Activated CD4-positive, alpha-beta memory T cell treated with anti-CD3 and anti-CD28 coated beads, Interleukin-2, amount 10 ng/mL, durations not matched to agents 7 days and 5 days (primary cell): ENCODE measurements at regions not wholly inside any gene's neighbourhood (a gene's known extent, or its start where the extent isn't known, plus 50 kb on each side); places are given as distances from the start of the nearest gene placed in this dataset.
"Not testable (repeated sequence)": the region's sequence is repeated elsewhere in the genome, so short reads cannot be mapped to it uniquely, and the experiment has no call there.

Experiments
- CTCF ChIA-PET: fragments of 350-600 bp; sonication (Branson Sonifier 250); formaldehyde crosslinking; loops from one replicate; lab custom pipeline; 2021; ENCODE audit warnings: antibody characterized with exemption, inconsistent platforms; lab: Charles Lee
- POLR2A ChIA-PET: fragments of 350-600 bp; sonication (Branson Sonifier 250); formaldehyde crosslinking; loops from one replicate; lab custom pipeline; 2021; ENCODE audit warnings: antibody characterized with exemption; lab: Charles Lee
- DNase-seq: peaks from one replicate; pipeline ENCODE4 v3.0.0-alpha.2; 2020
- H3K27ac Mint-ChIP-seq: one replicate; pipeline ENCODE4 v1.8.0; 2021; ENCODE audit warnings: mild to moderate bottlenecking, mixed read lengths
- H3K27me3 Mint-ChIP-seq: one replicate; pipeline ENCODE4 v1.8.0; 2021; ENCODE audit warnings: mixed read lengths
- H3K36me3 Mint-ChIP-seq: one replicate; pipeline ENCODE4 v1.8.0; 2021; ENCODE audit warnings: low read depth, mixed read lengths
- H3K4me1 Mint-ChIP-seq: one replicate; pipeline ENCODE4 v1.8.0; 2021; ENCODE audit warnings: mixed read lengths
- H3K4me3 Mint-ChIP-seq: one replicate; pipeline ENCODE4 v1.8.0; 2021; ENCODE audit warnings: mild to moderate bottlenecking, mixed read lengths
- H3K9me3 Mint-ChIP-seq: one replicate; pipeline ENCODE4 v1.8.0; 2021; ENCODE audit warnings: mixed read lengths

GRCh38 chr13:80690208-80690607 lies 349.3 kb upstream of the SPRY2 start:
- H3K27me3 Mint-ChIP-seq: no peaks in the 10 kb centered on the region
- H3K4me1 Mint-ChIP-seq: no peaks in the 10 kb centered on the region
- DNase-seq: no peak
- no peak overlapping the region for H3K4me3 Mint-ChIP-seq
- POLR2A ChIA-PET: no interaction called here
- CTCF ChIA-PET: interaction anchor here (0.7 kb wide), 1 partner anchor 1262 kb away, joined by 3 read pairs; no protein-coding TSS in a partner anchor
- H3K27ac Mint-ChIP-seq: no peak overlapping the region
- peaks cover 9% of the 10 kb centered on the region for H3K9me3 Mint-ChIP-seq
- H3K36me3 Mint-ChIP-seq: no peaks in the 10 kb centered on the region

GRCh38 chr13:80688593-80688992 lies 347.7 kb upstream of the SPRY2 start:
- no peak overlapping the region for H3K27ac Mint-ChIP-seq
- H3K36me3 Mint-ChIP-seq: no peaks in the 10 kb centered on the region
- ChIA-PET POLR2A (no interaction called here), CTCF (no interaction called here)
- no peak overlapping the region for H3K4me3 Mint-ChIP-seq
- H3K9me3 Mint-ChIP-seq: peaks cover 10% of the 10 kb centered on the region
- no peaks in the 10 kb centered on the region for H3K4me1 Mint-ChIP-seq
- no peaks in the 10 kb centered on the region for H3K27me3 Mint-ChIP-seq
- no peak for DNase-seq

- CTCF ChIA-PET: no interaction called here
These were observed 345.0 kb upstream of the SPRY2 start for GRCh38 chr13:80685942-80686341.

DNA sequence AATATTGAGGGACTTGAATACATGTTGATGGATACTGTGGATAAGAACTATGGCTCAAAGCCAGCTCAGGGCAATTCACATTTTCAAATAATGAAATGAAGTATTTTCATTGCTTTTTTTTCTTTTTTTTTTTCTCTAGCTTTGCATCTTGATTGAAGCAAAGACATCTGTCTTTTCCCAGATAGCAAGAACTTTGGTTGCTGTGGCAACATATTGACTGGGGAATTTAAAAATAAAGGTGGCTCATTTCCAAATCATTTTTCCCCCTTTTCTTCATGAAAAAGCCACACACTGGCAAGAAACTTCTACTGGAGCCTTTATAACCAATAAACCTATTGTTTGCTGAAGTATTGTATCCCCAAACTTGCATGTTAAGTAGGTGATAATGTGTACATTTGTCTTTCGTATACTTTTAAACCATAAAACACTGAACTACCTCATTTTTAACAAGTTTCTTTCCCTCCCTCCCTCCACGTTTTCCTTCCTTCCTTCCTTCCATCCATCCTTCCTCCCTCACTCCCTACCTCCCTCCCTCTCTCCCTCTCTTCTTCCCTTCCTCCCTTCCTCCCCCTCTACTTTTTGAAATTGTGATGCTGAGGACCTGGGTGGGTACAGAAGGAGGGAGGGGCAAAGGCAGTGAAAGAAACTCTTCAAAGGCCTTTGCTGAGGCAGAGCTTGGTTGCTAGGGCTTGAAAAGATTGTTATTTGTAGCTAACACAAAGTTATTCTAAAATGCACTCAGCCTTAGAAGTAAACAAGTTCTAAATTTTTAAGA lies 343.5 kb upstream of the SPRY2 start:
- Mint-ChIP-seq H3K27ac (no peak overlapping the region), H3K4me1 (no peaks in the 10 kb centered on the region), H3K9me3 (peaks cover 6% of the 10 kb centered on the region), H3K4me3 (no peak overlapping the region), H3K36me3 (no peaks in the 10 kb centered on the region), H3K27me3 (no peaks in the 10 kb centered on the region)
- ChIA-PET POLR2A (no interaction called here), CTCF (no interaction called here)
- no peak for DNase-seq

More at GRCh38 chr13:80685942-80686341, 345.0 kb upstream of the SPRY2 start:
- H3K4me1 Mint-ChIP-seq: no peaks in the 10 kb centered on the region
- H3K9me3 Mint-ChIP-seq: peaks cover 7% of the 10 kb centered on the region
- H3K36me3 Mint-ChIP-seq: no peaks in the 10 kb centered on the region
- no peak overlapping the region for H3K4me3 Mint-ChIP-seq
- no peak for DNase-seq
- no peak overlapping the region for H3K27ac Mint-ChIP-seq
- POLR2A ChIA-PET: no interaction called here
- no peaks in the 10 kb centered on the region for H3K27me3 Mint-ChIP-seq

DNA sequence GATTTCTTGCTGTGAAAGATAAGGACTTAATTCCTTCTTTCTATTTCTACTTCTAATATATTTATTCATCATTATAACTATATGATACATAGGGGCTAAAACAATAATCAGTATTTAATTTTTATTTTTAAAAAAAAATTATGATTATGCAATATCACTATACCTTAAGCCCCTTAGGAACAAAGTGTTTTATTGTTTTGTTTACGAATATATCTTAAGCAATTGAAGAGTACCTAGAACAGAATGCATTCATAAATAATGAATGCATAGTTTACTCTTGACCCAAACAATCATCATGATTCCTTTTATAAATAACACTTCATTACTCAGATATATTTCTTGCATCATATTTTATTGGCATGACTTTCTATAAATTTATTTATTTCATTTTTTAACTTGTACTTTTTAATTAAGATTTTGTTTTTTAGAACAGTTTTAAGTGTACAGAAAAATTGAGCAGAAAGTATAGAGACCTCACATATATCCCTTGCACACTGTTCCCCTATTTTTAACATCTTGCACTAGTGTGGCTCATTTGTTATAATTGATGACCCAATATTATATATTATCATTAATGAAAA lies 339.9 kb upstream of the SPRY2 start:
- ChIA-PET POLR2A (no interaction called here), CTCF (no interaction called here)
- H3K9me3 Mint-ChIP-seq: peaks cover 6% of the 10 kb centered on the region
- no peaks in the 10 kb centered on the region for H3K27me3 Mint-ChIP-seq
- no peak overlapping the region for H3K4me3 Mint-ChIP-seq
- no peak for DNase-seq
- H3K27ac Mint-ChIP-seq: no peak overlapping the region
- H3K36me3 Mint-ChIP-seq: no peaks in the 10 kb centered on the region
- H3K4me1 Mint-ChIP-seq: no peaks in the 10 kb centered on the region

GRCh38 chr13:80679423-80679822 lies 338.5 kb upstream of the SPRY2 start:
- CTCF ChIA-PET: no interaction called here
- H3K4me1 Mint-ChIP-seq: no peaks in the 10 kb centered on the region
- no peak overlapping the region for H3K4me3 Mint-ChIP-seq
- POLR2A ChIA-PET: no interaction called here
- H3K9me3 Mint-ChIP-seq: peaks cover 6% of the 10 kb centered on the region
- no peaks in the 10 kb centered on the region for H3K36me3 Mint-ChIP-seq
- H3K27me3 Mint-ChIP-seq: no peaks in the 10 kb centered on the region
- no peak for DNase-seq
- H3K27ac Mint-ChIP-seq: no peak overlapping the region

DNA sequence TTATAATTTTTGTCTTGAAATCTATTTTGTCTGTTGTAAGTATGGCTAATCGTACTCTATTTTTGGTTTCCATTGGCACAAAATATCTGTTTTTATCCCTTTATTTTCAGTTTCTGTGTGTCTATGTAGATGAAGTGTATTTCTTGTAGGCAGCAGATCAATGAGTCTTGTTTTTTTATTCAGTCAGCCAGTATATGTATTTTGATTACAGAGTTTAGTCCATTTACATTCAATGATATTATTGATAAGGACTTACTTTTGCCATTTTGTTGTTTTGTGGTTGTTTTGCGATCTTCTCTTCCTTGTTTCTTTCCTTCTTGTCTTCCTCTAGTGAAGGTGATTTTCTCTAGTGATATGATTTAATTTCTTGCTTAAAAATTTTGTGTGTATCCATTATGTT lies 336.3 kb upstream of the SPRY2 start:
- CTCF ChIA-PET: no interaction called here
- H3K27ac Mint-ChIP-seq: no peak overlapping the region
- H3K36me3 Mint-ChIP-seq: no peaks in the 10 kb centered on the region

GRCh38 chr13:80675442-80675841 lies 334.5 kb upstream of the SPRY2 start:
- H3K4me1 Mint-ChIP-seq, POLR2A ChIA-PET, H3K27ac Mint-ChIP-seq, H3K27me3 Mint-ChIP-seq, H3K9me3 Mint-ChIP-seq, CTCF ChIA-PET, DNase-seq, H3K36me3 Mint-ChIP-seq, H3K4me3 Mint-ChIP-seq: not testable (repeated sequence)

More for the DNA sequence above, 336.3 kb upstream of the SPRY2 start:
- Mint-ChIP-seq H3K27me3 (no peaks in the 10 kb centered on the region), H3K4me3 (no peak overlapping the region), H3K9me3 (peaks cover 5% of the 10 kb centered on the region), H3K4me1 (no peaks in the 10 kb centered on the region)
- POLR2A ChIA-PET: no interaction called here
- no peak for DNase-seq

DNA sequence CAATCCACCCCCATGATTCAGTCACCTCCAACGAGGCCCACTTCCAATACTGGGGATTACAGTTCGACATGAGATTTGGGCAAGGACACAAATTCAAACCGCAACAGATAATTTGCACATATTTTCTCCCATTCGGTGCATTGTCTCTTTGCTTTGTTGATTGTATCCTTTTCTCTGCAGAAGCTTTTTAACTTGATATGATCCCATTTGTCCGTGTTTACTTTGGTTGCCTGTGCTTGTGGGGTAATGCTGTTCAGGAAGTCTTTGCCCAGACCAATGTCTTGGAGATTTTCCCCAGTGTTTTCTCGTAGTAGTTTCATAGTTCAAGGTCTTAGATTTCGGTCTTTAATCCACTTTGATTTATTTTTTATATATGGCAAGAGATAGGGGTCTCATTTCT lies 330.8 kb upstream of the SPRY2 start:
- no peak overlapping the region for H3K4me3 Mint-ChIP-seq
- ChIA-PET POLR2A (no interaction called here), CTCF (no interaction called here)
- no peaks in the 10 kb centered on the region for H3K27me3 Mint-ChIP-seq
- no peak overlapping the region for H3K27ac Mint-ChIP-seq
- no peaks in the 10 kb centered on the region for H3K36me3 Mint-ChIP-seq
- no peak for DNase-seq
- peaks cover 2% of the 10 kb centered on the region for H3K9me3 Mint-ChIP-seq
- no peaks in the 10 kb centered on the region for H3K4me1 Mint-ChIP-seq

DNA sequence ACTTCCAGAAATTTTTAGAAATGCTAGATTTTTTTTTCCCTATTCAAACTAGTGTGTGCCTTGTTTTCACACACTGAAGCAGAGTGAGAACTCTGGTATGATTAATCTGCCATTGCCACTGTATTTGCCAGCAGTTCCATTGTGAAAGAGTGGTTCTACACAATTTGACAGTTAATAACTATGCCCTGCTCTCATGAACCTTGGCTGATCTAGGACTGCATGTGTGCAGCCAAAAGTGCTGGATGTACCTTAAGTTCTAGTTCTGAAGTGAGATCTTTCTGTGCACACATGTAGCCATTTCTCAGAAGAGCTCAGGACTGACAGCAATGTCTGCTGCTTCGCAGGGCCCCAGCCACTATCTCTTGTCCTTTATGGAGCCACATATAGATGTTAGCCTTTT lies 328.2 kb upstream of the SPRY2 start:
- POLR2A ChIA-PET: no interaction called here
- CTCF ChIA-PET: no interaction called here
- no peaks in the 10 kb centered on the region for H3K36me3 Mint-ChIP-seq

GRCh38 chr13:80668452-80668851 lies 327.5 kb upstream of the SPRY2 start:
- Mint-ChIP-seq H3K9me3 (peaks cover 4% of the 10 kb centered on the region), H3K27ac (no peak overlapping the region), H3K36me3 (no peaks in the 10 kb centered on the region), H3K4me3 (no peak overlapping the region), H3K27me3 (no peaks in the 10 kb centered on the region), H3K4me1 (no peaks in the 10 kb centered on the region)
- DNase-seq: no peak
- ChIA-PET CTCF (no interaction called here), POLR2A (no interaction called here)

More for the DNA sequence above, 328.2 kb upstream of the SPRY2 start:
- Mint-ChIP-seq H3K27me3 (no peaks in the 10 kb centered on the region), H3K4me1 (no peaks in the 10 kb centered on the region), H3K9me3 (peaks cover 4% of the 10 kb centered on the region), H3K27ac (no peak overlapping the region), H3K4me3 (no peak overlapping the region)
- no peak for DNase-seq

DNA sequence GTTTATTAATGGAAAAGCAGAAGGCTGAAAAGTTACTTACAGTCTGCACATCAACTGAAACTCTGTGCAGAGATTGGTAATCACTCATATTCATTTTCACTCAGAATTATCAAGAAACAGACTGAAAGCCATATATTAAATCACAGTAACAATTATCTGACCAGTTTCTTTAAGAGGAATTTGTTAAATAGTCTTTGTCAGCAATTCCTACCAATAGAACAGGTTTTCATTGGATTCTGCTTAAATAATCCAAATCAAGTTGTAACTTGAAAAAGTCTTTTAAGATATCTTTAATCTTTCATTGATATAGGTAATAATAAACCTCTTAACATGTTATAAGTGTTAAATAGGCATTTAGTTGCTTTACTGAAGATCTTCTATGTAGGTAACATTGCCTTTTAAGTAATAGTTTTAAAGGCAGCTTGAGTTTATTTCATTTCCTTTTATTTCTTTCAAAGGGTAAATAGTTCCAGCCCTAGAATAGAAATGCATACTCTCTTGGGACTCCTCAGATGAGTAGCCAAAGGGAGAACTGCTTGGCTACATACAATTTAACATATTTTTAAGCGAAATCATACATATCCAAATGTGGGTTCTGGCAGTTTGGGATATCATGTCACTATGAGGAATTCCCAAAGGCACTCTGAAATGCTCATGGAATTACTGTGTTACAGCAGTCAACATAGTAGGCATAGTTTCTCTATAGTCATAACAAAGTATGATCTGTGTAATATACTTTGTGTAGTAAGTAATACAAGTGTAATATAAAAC lies 326.0 kb upstream of the SPRY2 start:
- Mint-ChIP-seq H3K27ac (no peak overlapping the region), H3K9me3 (peaks cover 2% of the 10 kb centered on the region), H3K27me3 (no peaks in the 10 kb centered on the region), H3K4me1 (no peaks in the 10 kb centered on the region), H3K4me3 (no peak overlapping the region), H3K36me3 (no peaks in the 10 kb centered on the region)
- CTCF ChIA-PET: no interaction called here
- POLR2A ChIA-PET: no interaction called here
- no peak for DNase-seq

GRCh38 chr13:80665792-80666333 lies 324.9 kb upstream of the SPRY2 start:
- Mint-ChIP-seq H3K27ac (no peak overlapping the region), H3K27me3 (no peaks in the 10 kb centered on the region), H3K9me3 (peaks cover 2% of the 10 kb centered on the region), H3K4me1 (no peaks in the 10 kb centered on the region), H3K36me3 (no peaks in the 10 kb centered on the region), H3K4me3 (no peak overlapping the region)
- ChIA-PET CTCF (no interaction called here), POLR2A (no interaction called here)
- DNase-seq: no peak
